ENCODE measurements at regions not wholly inside any gene's neighbourhood (a gene's known extent, or its start where the extent isn't known, plus 50 kb on each side); places are given as distances from the start of the nearest gene placed in this dataset.
A peak's percentile ranks its signal among the peaks of the same experiment; 100 is the strongest.

- TF ChIP-seq CTCF (IDR thresholded peaks at IDR 0.05; ENCODE audit: low read length) (peak; percentile 25; the same call in 1 of the 2 replicates), EZH2phosphoT487 (IDR thresholded peaks at IDR 0.05; ENCODE audit: low read length) (no peak)
These were observed 395.5 kb downstream of the TMEM114 start for GRCh38 chr16:8194794-8195193.

Measured in MM.1S (cell line).